NCI-H1105 treated with DMSO at 0.1 percent for 48 hours (cell line): ENCODE measurements at regions not wholly inside any gene's neighbourhood (a gene's known extent, or its start where the extent isn't known, plus 50 kb on each side); places are given as distances from the start of the nearest gene placed in this dataset.
"Not testable (repeated sequence)": the region's sequence is repeated elsewhere in the genome, so short reads cannot be mapped to it uniquely, and the experiment has no call there.

Experiments used
- DNase-seq: peaks from one replicate; lab custom pipeline; 2025; lab: John Stamatoyannopoulos, UW

DNA sequence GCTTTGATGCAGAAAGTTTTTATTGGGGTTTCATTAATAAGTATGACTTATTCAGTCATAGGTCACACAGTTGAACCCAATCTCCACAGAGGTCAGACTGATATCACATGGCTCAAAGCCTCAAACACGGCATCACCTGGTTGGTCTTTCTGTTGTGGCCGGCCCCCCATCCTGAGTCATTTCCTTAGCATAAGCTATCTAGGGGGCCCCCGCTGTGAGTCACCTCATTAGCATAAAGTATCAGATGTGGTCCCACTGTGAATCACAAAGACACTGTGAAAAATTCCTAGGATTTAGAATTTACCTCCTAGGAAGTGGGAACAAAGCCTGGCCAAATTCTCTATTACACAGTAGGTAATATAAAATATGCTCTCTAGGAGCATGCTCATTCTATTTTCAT lies 502.2 kb downstream of the PYDC2 start:
- no peak for DNase-seq

DNA sequence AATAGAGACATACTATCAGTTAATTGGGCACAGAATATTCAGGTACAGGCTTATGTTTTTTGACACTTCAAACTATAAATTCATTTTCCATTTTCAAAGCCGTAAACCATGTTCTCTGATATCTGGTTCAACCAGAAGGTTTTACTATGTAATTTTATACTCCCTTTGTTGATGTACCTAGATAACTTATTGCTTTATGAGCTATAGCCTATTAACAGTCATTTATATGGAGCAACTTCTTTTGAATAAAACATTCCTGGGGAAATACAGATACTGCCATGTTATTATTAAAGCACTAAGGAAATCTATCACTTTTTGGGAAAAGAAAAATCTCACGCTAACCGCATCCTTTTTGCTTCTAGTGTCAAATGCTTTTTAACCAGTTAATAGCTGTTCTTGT lies 505.6 kb downstream of the PYDC2 start:
- DNase-seq, result no peak

DNA sequence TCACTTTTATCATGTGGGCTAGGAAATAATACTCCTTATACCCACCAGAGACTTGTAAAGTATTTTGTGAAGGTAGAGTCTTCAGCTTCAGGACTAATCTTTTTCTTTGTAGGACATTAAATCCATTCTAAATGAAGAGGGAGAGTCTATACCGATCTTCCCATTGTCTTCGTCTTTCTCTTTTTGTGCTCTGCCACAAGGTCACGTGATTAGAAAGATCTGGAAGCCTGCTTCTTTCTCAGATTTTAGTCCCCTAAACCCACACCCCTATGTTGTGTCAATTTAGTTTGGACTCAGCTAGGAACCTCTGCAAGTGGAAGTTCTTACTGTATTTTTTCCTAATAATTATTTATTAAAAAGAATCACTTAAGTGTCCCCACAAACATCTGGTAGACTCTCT lies 507.3 kb downstream of the PYDC2 start:
- no peak for DNase-seq

DNA sequence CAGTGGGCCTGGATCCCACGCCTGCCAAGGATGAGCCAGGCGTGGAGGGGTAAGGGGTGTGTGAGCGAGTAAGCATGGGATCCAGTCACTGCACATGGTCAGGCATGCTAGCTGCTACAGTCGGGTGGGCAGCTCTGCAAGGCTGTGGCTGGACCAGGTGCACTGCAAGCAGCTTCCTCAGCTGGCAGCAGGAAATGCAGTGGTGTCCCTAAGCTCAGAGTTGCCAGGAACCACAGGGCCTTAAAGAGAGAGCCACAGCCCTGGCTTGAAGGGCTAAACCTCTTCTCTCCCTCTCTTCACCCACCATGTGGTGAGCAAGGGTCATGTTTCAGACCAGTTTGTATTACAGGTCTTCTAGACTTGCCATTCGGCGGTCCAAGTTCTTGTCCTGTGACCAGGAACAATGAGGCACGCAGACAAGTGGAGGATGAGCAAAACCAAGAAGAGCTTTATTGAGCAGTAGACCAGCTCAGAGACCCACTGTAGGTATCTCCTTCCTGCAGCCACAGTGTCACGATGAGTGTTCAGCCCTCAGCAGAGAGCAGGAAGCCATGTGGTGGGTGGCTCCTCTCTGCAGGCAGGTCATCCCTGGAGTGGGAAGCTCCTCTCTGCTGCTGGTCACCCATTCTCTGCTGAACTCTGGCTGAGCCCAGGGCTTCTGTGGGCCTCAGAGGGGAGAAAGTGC lies 511.9 kb downstream of the PYDC2 start:
- DNase-seq, result no peak

- DNase-seq, result no peak
Observed at GRCh38 chr3:191973820-191974219, 512.9 kb downstream of the PYDC2 start.

DNA sequence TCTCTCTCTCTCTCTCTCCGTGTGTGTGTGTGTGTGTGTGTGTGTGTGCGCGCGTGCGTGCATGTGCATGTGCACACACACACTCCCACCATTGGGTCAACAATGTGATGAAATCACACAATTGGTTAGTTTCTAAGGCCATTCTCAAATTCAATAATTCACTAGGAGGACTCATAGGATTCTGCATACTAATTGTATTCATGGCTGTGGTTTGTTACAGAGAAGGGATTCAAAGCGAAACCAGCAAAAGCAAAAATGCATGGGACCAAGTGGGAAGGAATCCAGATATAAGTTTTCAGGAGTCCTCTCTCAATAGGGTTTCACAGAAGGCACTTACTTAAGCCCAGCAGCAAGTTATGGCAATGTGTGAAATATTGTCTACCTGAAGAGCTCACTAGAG lies 515.0 kb downstream of the PYDC2 start:
- DNase-seq, result no peak

GRCh38 chr3:191980443-191980842 lies 519.5 kb downstream of the PYDC2 start:
- DNase-seq, result no peak

DNA sequence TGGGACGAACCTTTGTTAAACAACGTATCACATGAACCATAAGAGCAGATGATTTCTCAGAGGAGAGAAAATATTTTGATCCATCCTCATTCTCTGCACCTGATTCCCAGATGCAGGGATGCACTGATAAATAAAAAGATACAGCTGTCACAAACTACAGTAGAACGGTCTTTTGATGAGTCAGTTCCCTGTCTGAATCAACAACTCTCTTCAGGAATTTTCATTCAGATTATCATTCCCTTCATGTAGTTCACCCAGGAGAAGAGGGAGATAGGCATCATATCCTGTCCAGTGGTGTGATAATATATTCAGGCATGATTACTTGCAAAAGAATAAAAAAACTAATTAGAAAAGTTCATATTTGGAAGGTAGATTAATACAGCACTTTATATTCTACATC lies 521.5 kb downstream of the PYDC2 start:
- DNase-seq, result no peak

GRCh38 chr3:191985691-191986090 lies 524.7 kb downstream of the PYDC2 start:
- DNase-seq, result no peak

DNA sequence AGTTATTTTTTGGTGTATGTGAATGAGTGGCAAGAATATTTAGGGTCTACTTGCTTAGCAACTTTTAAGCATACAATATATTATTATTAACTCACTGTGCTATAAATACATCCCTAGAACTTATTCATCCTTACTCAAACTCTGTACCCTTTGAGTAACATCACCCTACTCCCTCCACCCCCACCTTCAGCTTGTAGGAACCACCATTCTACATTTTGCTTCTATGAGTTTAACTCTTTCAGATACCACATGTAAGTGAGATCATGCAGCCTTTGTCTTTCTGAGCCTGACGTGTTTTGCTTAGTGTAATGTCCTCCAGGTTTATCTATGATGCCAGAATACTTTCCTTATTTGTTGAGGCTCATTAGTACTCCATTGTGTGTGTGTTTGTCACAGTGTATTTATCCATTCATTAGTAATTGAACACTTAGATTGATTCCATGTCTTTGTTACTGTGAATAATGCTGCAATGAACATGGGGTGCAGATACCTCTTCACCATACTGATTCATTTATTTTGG lies 526.9 kb downstream of the PYDC2 start:
- DNase-seq, result no peak

GRCh38 chr3:191993952-191994351 lies 533.0 kb downstream of the PYDC2 start:
- DNase-seq, result not testable (repeated sequence)

- no peak for DNase-seq
Observed at GRCh38 chr3:191997093-191997492, 536.1 kb downstream of the PYDC2 start.

DNA sequence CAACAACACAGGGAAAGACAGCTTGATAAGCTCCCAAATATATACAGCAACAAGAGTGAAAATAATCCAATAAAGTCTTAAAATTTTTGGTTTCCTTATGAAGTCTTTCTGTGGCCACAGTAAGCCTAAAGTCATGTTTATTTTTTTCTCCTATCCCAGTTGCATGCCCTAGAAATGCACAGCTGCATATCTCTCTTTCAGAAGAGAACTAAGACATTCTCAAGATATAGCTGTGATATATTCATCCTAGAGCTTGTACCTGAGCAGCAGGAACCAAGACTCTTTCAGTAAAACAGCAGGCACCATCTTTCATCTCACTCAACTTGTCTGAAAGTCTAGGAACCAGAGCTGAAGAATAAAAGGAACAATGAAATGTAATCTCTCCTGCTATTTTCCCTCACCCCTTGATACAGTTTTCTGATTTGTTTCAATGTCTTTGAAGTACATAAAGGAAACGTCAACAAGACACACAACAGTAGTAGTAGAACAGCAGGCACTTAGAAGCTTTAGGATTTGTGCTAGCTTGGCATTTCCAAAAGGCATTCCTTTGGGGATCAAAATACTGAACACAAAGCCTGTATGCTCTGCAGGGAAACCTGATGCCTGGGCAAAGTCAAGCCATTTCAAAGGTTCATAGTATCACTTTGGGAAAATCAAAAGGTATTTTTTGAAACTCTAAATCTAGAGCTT lies 536.8 kb downstream of the PYDC2 start:
- no peak for DNase-seq

GRCh38 chr3:192001218-192001617 lies 540.3 kb downstream of the PYDC2 start:
- DNase-seq, result no peak

- DNase-seq, result no peak
Observed at GRCh38 chr3:192005989-192006388, 545.0 kb downstream of the PYDC2 start.

GRCh38 chr3:192009903-192010302 lies 548.9 kb downstream of the PYDC2 start:
- DNase-seq, result no peak

GRCh38 chr3:192010490-192010889 lies 549.5 kb downstream of the PYDC2 start:
- no peak for DNase-seq

DNA sequence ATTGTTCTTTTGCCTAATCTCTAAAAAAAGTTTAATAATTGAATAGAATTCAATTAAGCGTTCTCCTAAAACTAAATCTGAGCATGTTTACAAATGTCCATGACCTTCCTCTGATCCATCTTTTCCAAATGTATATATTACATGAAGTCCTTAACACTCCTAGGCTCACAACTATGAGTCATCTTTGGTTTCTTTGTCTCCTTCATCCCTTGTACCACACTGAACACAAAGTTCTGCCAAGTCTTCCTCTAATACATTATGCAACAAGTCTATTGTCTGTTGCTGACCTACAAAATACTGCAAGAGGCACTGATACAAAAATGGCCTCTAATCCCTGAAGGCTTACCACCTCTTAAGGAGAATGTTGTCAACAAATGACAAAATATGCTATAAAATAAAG lies 550.2 kb downstream of the PYDC2 start:
- no peak for DNase-seq

DNA sequence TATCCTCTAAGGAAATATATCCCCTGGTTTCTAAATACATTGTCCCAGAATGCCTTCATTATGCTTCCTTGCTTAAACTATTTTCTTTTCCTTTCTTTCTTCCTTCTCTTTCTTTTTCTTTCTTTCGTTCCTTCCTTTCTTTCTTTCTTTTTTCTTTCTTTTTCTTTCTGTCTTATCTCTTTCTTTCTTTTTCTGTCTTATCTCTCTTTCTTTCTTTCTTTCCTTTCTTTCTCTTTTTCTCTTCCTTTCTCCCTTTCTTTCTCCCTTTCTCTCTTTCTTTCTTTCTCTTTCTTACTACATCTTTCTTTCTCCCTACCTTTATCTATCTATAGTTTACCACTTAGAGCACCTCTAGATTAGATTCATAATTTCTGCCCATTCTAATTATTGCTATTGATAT lies 552.1 kb downstream of the PYDC2 start:
- no peak for DNase-seq

DNA sequence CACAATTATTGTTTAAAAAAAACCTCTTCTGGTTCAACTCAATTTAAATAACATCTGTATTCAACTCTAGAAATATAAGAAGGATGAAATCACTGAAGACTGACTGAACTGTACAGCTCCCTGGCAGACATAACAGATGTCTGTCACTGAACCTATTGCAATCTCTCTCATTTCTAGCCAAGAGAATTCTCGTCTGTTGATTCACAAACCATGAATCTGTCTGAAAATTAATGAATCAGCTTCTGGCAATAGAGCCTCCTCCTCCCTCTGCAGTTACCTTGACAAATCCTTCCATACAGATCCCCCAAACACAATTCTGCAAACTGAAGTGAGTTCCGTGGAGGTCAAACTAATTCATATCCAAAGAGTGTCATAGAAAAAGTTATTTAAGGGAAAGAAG lies 561.4 kb downstream of the PYDC2 start:
- no peak for DNase-seq

DNA sequence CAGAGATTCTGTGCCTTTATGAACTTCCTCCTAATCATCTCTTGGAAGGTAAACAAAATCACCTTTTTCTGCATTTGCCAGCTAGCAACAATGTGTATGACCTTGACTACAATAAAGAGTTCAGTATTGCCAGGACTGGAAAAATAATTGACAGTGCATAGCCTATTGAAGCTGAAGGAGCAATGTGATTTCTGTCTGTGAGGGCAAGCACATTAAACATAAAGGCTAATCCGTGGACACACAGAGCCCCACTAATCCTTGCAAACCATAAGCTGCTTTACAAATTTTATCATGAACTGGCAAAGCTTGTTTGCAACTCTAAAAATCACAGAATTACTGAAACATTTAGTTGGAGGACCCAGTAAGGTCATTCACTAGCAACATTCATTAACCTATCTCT lies 563.8 kb downstream of the PYDC2 start:
- DNase-seq, result no peak

DNA sequence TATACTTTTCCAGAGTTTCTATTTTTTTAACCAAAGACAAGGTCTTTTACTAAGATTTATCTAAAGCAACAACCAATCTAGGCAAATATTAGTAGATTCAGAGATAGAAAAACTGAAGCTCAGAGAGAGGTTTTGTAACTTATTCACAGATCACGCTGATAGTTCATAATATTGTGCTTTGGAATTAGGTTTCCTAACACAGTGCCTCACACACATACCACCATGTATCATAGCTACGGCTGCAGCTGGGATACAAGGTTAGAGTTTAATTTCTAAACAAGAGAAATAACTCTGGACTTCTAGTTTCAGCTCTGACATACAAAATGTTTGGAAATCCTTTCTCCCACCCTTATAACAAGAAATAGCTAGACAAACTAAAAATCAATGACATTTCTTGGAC lies 565.7 kb downstream of the PYDC2 start:
- no peak for DNase-seq

DNA sequence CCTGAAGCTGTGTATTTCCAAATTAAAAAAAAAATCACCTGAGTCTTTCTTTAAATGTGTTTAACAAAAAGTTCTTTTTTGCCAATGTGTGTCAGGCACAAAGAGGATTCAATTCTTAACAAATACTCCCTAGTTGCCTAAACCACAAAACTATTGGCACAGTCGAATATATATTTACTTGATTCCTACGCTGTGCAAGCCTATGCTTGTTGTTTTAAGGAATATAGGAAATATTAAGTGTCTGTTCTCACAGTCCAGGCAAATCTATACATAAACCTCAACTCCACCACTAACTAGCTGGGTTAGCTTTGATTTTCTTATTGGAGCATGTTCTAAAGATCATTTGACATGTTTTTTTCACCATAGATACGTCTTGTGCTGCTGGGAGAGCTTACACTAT lies 571.0 kb downstream of the PYDC2 start:
- no peak for DNase-seq

GRCh38 chr3:192033246-192033645 lies 572.3 kb downstream of the PYDC2 start:
- DNase-seq, result no peak
